PC-3 (cell line): ENCODE measurements at regions not wholly inside any gene's neighbourhood (a gene's known extent, or its start where the extent isn't known, plus 50 kb on each side); places are given as distances from the start of the nearest gene placed in this dataset.

Source experiments
- EZH2phosphoT487 ChIP-seq: fragments of 300-600 bp; sonication (generic); IDR thresholded peaks from 2 replicates; pipeline ENCODE4 v1.6.1; 2018; ENCODE audit warnings: mild to moderate bottlenecking, antibody characterized with exemption, low read length, borderline replicate concordance
- TF ChIP-seq, protein P1 (sequence below): fragments of 300-600 bp; sonication (generic); conservative IDR thresholded peaks from 2 replicates; pipeline ENCODE4 v1.5.1; 2017; ENCODE audit warnings: antibody characterized with exemption, low read depth, mild to moderate bottlenecking, low read length

GRCh38 chr1:239311331-239311730, 75.0 kb upstream of the CHRM3 start:
- TF ChIP-seq, protein P1, sequence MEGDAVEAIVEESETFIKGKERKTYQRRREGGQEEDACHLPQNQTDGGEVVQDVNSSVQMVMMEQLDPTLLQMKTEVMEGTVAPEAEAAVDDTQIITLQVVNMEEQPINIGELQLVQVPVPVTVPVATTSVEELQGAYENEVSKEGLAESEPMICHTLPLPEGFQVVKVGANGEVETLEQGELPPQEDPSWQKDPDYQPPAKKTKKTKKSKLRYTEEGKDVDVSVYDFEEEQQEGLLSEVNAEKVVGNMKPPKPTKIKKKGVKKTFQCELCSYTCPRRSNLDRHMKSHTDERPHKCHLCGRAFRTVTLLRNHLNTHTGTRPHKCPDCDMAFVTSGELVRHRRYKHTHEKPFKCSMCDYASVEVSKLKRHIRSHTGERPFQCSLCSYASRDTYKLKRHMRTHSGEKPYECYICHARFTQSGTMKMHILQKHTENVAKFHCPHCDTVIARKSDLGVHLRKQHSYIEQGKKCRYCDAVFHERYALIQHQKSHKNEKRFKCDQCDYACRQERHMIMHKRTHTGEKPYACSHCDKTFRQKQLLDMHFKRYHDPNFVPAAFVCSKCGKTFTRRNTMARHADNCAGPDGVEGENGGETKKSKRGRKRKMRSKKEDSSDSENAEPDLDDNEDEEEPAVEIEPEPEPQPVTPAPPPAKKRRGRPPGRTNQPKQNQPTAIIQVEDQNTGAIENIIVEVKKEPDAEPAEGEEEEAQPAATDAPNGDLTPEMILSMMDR: no peak
- TF ChIP-seq EZH2phosphoT487: no peak
